ENCODE measurements at regions not wholly inside any gene's neighbourhood (a gene's known extent, or its start where the extent isn't known, plus 50 kb on each side); places are given as distances from the start of the nearest gene placed in this dataset.
"Not testable (repeated sequence)": the region's sequence is repeated elsewhere in the genome, so short reads cannot be mapped to it uniquely, and the experiment has no call there.

GRCh38 chr12:33536431-33536830 is 96.8 kb upstream of the SYT10 start:
- Histone ChIP-seq H4K20me1 (ENCODE audit: insufficient read depth, low read length) (no peaks in the 10 kb centered on the region), H3K4me1 (ENCODE audit: low read length) (no peaks in the 10 kb centered on the region), H3K27ac (ENCODE audit: low read length) (no peak overlapping the region), H3K4me3 (ENCODE audit: low read length) (no peak overlapping the region), H3F3A (ENCODE audit: insufficient read depth, low read length) (no peaks in the 10 kb centered on the region), H3K79me2 (ENCODE audit: low read length) (no peaks in the 10 kb centered on the region), H2AFZ (ENCODE audit: low read length) (no peak overlapping the region), H3K27me3 (replicated peaks; ENCODE audit: insufficient read depth, low read length) (no peaks in the 10 kb centered on the region), H3K9me2 (replicated peaks; ENCODE audit: insufficient read depth, low read length) (no peaks in the 10 kb centered on the region), H3K4me2 (ENCODE audit: low read depth, low read length) (no peak overlapping the region), H3K9ac (ENCODE audit: low read length) (no peak overlapping the region), H3K9me3 (replicated peaks; ENCODE audit: insufficient read depth, low read length) (no peaks in the 10 kb centered on the region), H3K36me3 (replicated peaks; ENCODE audit: insufficient read depth, low read length) (no peaks in the 10 kb centered on the region)
- DNase-seq: no peak
- TF ChIP-seq EZH2phosphoT487 (IDR thresholded peaks at IDR 0.05; ENCODE audit: low read length) (no peak), CTCF (IDR thresholded peaks at IDR 0.05; ENCODE audit: low read length) (no peak), EZH2 (optimal IDR thresholded peaks at IDR 0.05; ENCODE audit: low read depth, low read length) (no peak)

- Histone ChIP-seq H3K9ac (ENCODE audit: low read length) (no peak overlapping the region), H3K27ac (ENCODE audit: low read length) (no peak overlapping the region), H3K9me2 (replicated peaks; ENCODE audit: insufficient read depth, low read length) (no peaks in the 10 kb centered on the region), H2AFZ (ENCODE audit: low read length) (no peak overlapping the region), H3K9me3 (replicated peaks; ENCODE audit: insufficient read depth, low read length) (no peaks in the 10 kb centered on the region), H4K20me1 (ENCODE audit: insufficient read depth, low read length) (no peaks in the 10 kb centered on the region), H3K4me2 (ENCODE audit: low read depth, low read length) (no peak overlapping the region), H3F3A (ENCODE audit: insufficient read depth, low read length) (no peaks in the 10 kb centered on the region), H3K4me1 (ENCODE audit: low read length) (no peaks in the 10 kb centered on the region), H3K4me3 (ENCODE audit: low read length) (no peak overlapping the region), H3K36me3 (replicated peaks; ENCODE audit: insufficient read depth, low read length) (no peaks in the 10 kb centered on the region), H3K79me2 (ENCODE audit: low read length) (no peaks in the 10 kb centered on the region), H3K27me3 (replicated peaks; ENCODE audit: insufficient read depth, low read length) (no peaks in the 10 kb centered on the region)
- no peak for DNase-seq
- TF ChIP-seq EZH2phosphoT487 (IDR thresholded peaks at IDR 0.05; ENCODE audit: low read length): no peak
- TF ChIP-seq EZH2 (optimal IDR thresholded peaks at IDR 0.05; ENCODE audit: low read depth, low read length): no peak
- no peak for TF ChIP-seq CTCF (IDR thresholded peaks at IDR 0.05; ENCODE audit: low read length)
Measured at GRCh38 chr12:33546004-33546403, 106.4 kb upstream of the SYT10 start.

DNA sequence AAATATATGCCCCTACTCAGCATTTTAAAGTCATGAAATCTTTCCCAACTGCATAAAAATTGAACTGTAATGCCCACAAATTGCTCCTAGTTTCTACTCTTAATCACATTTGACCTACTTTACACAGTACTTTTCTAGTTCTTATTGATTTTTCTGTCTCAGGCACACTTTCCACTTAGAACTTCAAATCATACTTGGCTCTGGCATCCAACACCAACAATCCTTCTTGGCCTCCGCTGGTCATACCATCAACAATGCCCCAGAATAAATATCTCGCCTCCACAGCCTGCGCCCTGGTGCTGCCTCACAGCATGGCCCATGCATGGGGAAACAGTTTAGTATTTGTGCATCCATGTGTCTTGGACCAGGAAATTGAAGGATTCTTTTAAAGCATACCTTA is 107.5 kb upstream of the SYT10 start:
- H3K36me3 ChIP-seq (replicated peaks; ENCODE audit: insufficient read depth, low read length): no peaks in the 10 kb centered on the region
- no peak overlapping the region for H3K9ac ChIP-seq (ENCODE audit: low read length)
- no peaks in the 10 kb centered on the region for H3K27me3 ChIP-seq (replicated peaks; ENCODE audit: insufficient read depth, low read length)
- H3F3A ChIP-seq (ENCODE audit: insufficient read depth, low read length): no peaks in the 10 kb centered on the region
- H4K20me1 ChIP-seq (ENCODE audit: insufficient read depth, low read length): no peaks in the 10 kb centered on the region
- no peaks in the 10 kb centered on the region for H3K4me1 ChIP-seq (ENCODE audit: low read length)
- no peak for TF ChIP-seq EZH2phosphoT487 (IDR thresholded peaks at IDR 0.05; ENCODE audit: low read length)
- TF ChIP-seq EZH2 (optimal IDR thresholded peaks at IDR 0.05; ENCODE audit: low read depth, low read length): no peak
- H3K4me2 ChIP-seq (ENCODE audit: low read depth, low read length): no peak overlapping the region
- no peak overlapping the region for H2AFZ ChIP-seq (ENCODE audit: low read length)
- no peak overlapping the region for H3K4me3 ChIP-seq (ENCODE audit: low read length)
- no peaks in the 10 kb centered on the region for H3K9me2 ChIP-seq (replicated peaks; ENCODE audit: insufficient read depth, low read length)
- no peaks in the 10 kb centered on the region for H3K79me2 ChIP-seq (ENCODE audit: low read length)
- DNase-seq: no peak
- H3K9me3 ChIP-seq (replicated peaks; ENCODE audit: insufficient read depth, low read length): no peaks in the 10 kb centered on the region
- H3K27ac ChIP-seq (ENCODE audit: low read length): no peak overlapping the region

DNA sequence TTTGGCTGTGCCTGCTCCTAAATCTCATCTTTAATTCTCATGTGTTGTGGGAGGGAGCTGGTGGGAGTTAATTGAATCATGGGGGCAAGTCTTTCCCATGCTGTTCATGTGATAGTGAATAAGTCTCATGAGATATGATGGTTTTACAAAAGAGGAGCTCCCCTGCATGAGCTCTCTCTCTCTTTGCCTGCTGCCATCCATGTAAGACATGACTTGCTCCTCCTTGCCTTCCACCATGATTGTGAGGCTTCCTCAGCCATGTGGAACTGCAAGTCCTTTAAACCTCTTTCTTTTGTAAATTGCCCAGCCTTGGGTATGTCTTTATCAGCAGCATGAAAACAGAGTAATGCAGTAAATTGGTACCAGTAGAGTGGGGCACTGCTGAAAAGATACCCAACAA is 110.6 kb upstream of the SYT10 start:
- H3K9me2 ChIP-seq (replicated peaks; ENCODE audit: insufficient read depth, low read length); H3K27me3 ChIP-seq (replicated peaks; ENCODE audit: insufficient read depth, low read length); H3K9me3 ChIP-seq (replicated peaks; ENCODE audit: insufficient read depth, low read length); H4K20me1 ChIP-seq (ENCODE audit: insufficient read depth, low read length); H3K4me2 ChIP-seq (ENCODE audit: low read depth, low read length); H3K79me2 ChIP-seq (ENCODE audit: low read length); H3K4me1 ChIP-seq (ENCODE audit: low read length); H2AFZ ChIP-seq (ENCODE audit: low read length); DNase-seq; H3F3A ChIP-seq (ENCODE audit: insufficient read depth, low read length); H3K9ac ChIP-seq (ENCODE audit: low read length); H3K27ac ChIP-seq (ENCODE audit: low read length); H3K36me3 ChIP-seq (replicated peaks; ENCODE audit: insufficient read depth, low read length); H3K4me3 ChIP-seq (ENCODE audit: low read length): not testable (repeated sequence)
